ENCODE measurements at regions not wholly inside any gene's neighbourhood (a gene's known extent, or its start where the extent isn't known, plus 50 kb on each side); places are given as distances from the start of the nearest gene placed in this dataset.

GRCh38 chr14:22427771-22428231 is 161.2 kb downstream of the DAD1 start:
- Histone ChIP-seq H3K4me2 (ENCODE audit: insufficient read depth in 1 of 2, low read depth in 2 of 2, low read length in 2 of 2) (no peak overlapping the region), H3K27ac (ENCODE audit: low read depth, low read length) (no peak overlapping the region)
- no peak for FAIRE-seq

More at GRCh38 chr14:22427771-22428231, 161.2 kb downstream of the DAD1 start:
- Histone ChIP-seq H3K4me3 (ENCODE audit: extremely low read depth in 1 of 4, insufficient read depth in 2 of 4, low read depth in 3 of 4, low read length in 4 of 4) (no peak overlapping the region), H4K5ac (ENCODE audit: insufficient read length, low read depth, low read length) (no peak overlapping the region), H3K36me3 (ENCODE audit: control insufficient read depth in 2 of 4, insufficient read depth in 4 of 4, low read length in 3 of 4) (no peaks in the 10 kb centered on the region), H2BK120ac (replicated peaks; ENCODE audit: low read depth, low read length) (no peak overlapping the region), H3K27me3 (replicated peaks in 1 of 4; ENCODE audit: control insufficient read depth in 3 of 4, extremely low read depth in 1 of 4, insufficient read depth in 3 of 4, low read length in 3 of 4) (no peaks in the 10 kb centered on the region), H3K18ac (ENCODE audit: extremely low read depth, low read length) (no peak overlapping the region), H2AK5ac (ENCODE audit: low read depth, low read length) (no peak overlapping the region), H4K20me1 (replicated peaks in 1 of 2; ENCODE audit: control insufficient read depth in 1 of 2, insufficient read depth in 2 of 2, low read length in 2 of 2) (no peaks in the 10 kb centered on the region), H3K79me1 (ENCODE audit: low read depth, low read length) (no peaks in the 10 kb centered on the region), H3K4me1 (replicated peaks in 1 of 4; ENCODE audit: control insufficient read depth in 3 of 4, insufficient read depth in 4 of 4, low read length in 3 of 4) (no peaks in the 10 kb centered on the region), H3K9me3 (ENCODE audit: insufficient read depth in 2 of 2, low read depth in 1 of 2, low read length in 1 of 2) (no peaks in the 10 kb centered on the region), H4K91ac (replicated peaks; ENCODE audit: insufficient read length, low read length) (no peak overlapping the region), H2BK15ac (ENCODE audit: low read length) (no peak overlapping the region), H3K9ac (replicated peaks in 1 of 4; ENCODE audit: extremely low read depth in 1 of 4, low read depth in 3 of 4, low read length in 3 of 4) (no peak overlapping the region), H4K8ac (ENCODE audit: extremely low read depth, insufficient read depth, low read length) (no peak overlapping the region), H3K79me2 (ENCODE audit: control insufficient read depth in 1 of 2, insufficient read depth in 2 of 2, low read length in 2 of 2) (no peaks in the 10 kb centered on the region), H3K56ac (replicated peaks; ENCODE audit: insufficient read length, low read depth, low read length) (no peak overlapping the region), H2AFZ (ENCODE audit: low read length) (no peak overlapping the region), H3K14ac (ENCODE audit: insufficient read length) (no peak overlapping the region), H3K23ac (ENCODE audit: insufficient read length) (no peak overlapping the region), H3K4ac (replicated peaks; ENCODE audit: insufficient read length, low read depth, low read length) (no peak overlapping the region), H2BK5ac (ENCODE audit: low read depth, low read length) (no peak overlapping the region), H2BK12ac (ENCODE audit: low read depth, low read length) (no peak overlapping the region), H3K23me2 (ENCODE audit: low read depth, low read length) (no peaks in the 10 kb centered on the region), H2BK20ac (ENCODE audit: low read length) (no peak overlapping the region)
- TF ChIP-seq ATF2 (IDR thresholded peaks at IDR 0.05; ENCODE audit: low read length) (no peak), POU5F1 (IDR thresholded peaks at IDR 0.05; ENCODE audit: low read depth, low read length) (no peak), HDAC2 (IDR thresholded peaks at IDR 0.05; ENCODE audit: borderline replicate concordance in 1 of 2, low read depth in 2 of 2, low read length in 2 of 2) (no peak), SP1 (IDR thresholded peaks at IDR 0.05; ENCODE audit: low read depth, low read length) (no peak), POLR2A (IDR thresholded peaks at IDR 0.05; ENCODE audit: control extremely low read depth in 1 of 2, low read depth in 2 of 2, low read length in 2 of 2) (no peak), CEBPB (IDR thresholded peaks at IDR 0.05; ENCODE audit: low read depth, low read length) (peak; percentile 78), TBP (IDR thresholded peaks at IDR 0.05; ENCODE audit: low read depth, low read length) (no peak)
- no peak for DNase-seq (ENCODE audit: low read depth in 1 of 2, low spot score in 2 of 2)
- ChIA-PET CTCF (ENCODE audit: partially characterized antibody) (interaction anchor here (0.6 to 1.9 kb wide), 2 partner anchors 9 to 1777 kb away, joined by 3 to 5 read pairs; no protein-coding TSS in a partner anchor), POLR2A (ENCODE audit: partially characterized antibody) (no interaction called here)
- WGBS, 2 experiments (ENCODE audit: extremely low coverage in 1 of 2, insufficient coverage in 1 of 2, insufficient read length in 1 of 2, insufficient replicate concordance in 2 of 2, low coverage in 1 of 2, low lambda C conversion rate in 2 of 2, missing lambda C conversion rate in 1 of 2) = 69% methylated on average over 9 of the region's 9 CpGs; no CpG with 5 or more reads in 1 of the 2 experiments
